DOHH2 (cell line): ENCODE measurements at regions not wholly inside any gene's neighbourhood (a gene's known extent, or its start where the extent isn't known, plus 50 kb on each side); places are given as distances from the start of the nearest gene placed in this dataset.

Source experiments
- EZH2phosphoT487 ChIP-seq: fragments of 200-600 bp; sonication (generic); IDR thresholded peaks from 2 replicates; pipeline ENCODE4 v1.6.1; 2017; ENCODE audit warnings: borderline replicate concordance, mild to moderate bottlenecking, antibody characterized with exemption, low read length, moderate library complexity, mixed read lengths
- TF ChIP-seq, protein P1 (sequence below): fragments of 200-600 bp; sonication (generic); IDR thresholded peaks from one replicate; pipeline ENCODE4 v1.5.1; 2014; ENCODE audit warnings: antibody characterized with exemption, mild to moderate bottlenecking, low read depth, low read length; ENCODE audit not compliant: poor library complexity, severe bottlenecking

DNA sequence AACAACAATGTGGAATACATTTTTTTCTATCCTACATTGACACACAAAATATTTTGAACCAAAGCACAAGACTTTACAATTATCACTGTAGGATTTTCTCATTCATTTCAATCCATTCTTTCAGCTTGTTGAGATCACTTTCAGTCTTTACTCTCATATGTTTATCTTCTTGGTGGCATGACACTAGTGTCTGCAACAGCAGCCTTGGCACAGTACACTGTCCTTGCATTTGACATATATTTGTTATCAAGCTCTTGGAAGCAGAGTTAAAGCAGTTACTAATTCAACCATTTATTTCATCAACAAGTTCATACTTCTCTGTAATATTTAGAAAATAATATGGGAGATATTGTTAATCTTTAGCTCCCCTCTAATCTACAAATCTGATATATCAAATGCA lies 922.4 kb upstream of the ADGRL2 start:
- TF ChIP-seq, protein P1, sequence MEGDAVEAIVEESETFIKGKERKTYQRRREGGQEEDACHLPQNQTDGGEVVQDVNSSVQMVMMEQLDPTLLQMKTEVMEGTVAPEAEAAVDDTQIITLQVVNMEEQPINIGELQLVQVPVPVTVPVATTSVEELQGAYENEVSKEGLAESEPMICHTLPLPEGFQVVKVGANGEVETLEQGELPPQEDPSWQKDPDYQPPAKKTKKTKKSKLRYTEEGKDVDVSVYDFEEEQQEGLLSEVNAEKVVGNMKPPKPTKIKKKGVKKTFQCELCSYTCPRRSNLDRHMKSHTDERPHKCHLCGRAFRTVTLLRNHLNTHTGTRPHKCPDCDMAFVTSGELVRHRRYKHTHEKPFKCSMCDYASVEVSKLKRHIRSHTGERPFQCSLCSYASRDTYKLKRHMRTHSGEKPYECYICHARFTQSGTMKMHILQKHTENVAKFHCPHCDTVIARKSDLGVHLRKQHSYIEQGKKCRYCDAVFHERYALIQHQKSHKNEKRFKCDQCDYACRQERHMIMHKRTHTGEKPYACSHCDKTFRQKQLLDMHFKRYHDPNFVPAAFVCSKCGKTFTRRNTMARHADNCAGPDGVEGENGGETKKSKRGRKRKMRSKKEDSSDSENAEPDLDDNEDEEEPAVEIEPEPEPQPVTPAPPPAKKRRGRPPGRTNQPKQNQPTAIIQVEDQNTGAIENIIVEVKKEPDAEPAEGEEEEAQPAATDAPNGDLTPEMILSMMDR = no peak
- no peak for TF ChIP-seq EZH2phosphoT487
